ENCODE measurements at regions not wholly inside any gene's neighbourhood (a gene's known extent, or its start where the extent isn't known, plus 50 kb on each side); places are given as distances from the start of the nearest gene placed in this dataset.

DNA sequence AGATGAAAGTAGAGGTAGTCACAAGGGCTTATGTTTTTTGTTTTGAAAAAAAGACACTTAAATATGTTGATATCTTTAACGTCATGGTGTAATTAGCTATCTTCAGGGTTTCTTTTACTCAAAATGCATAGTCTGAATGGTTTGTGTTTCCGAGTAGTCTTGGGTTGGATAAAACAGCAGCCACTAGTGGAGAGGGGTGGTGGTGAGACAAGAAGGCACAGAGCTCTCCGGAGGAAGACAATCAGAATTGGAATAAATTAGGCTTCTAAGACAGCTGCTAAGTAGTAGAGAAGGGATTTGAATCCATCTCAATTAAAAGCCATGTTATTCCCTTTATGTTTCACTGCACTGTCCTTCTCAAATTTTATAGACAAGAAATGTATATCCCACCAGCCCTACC, 240.4 kb upstream of the VEGFC start:
- no peaks in the 10 kb centered on the region for H3K4me1 ChIP-seq (ENCODE audit: insufficient read depth, low read length)
- in situ Hi-C loops (cut with HindIII; ENCODE audit: extremely low pct_ligation_motif_present, low pct_unique_long_range_greater_than_20kb), result no loop called here
- no peaks in the 10 kb centered on the region for H3K27me3 ChIP-seq (ENCODE audit: control insufficient read depth in 1 of 2, insufficient read depth in 2 of 2, low read length in 2 of 2)
- H2AFZ ChIP-seq (ENCODE audit: low read length), result no peak overlapping the region
- intact Hi-C loops (cut with micrococcal nuclease; ENCODE audit: unreplicated experiment), result no loop called here
- no peaks in the 10 kb centered on the region for H4K20me1 ChIP-seq (ENCODE audit: insufficient read depth, low read length)
- POLR2A ChIA-PET, result no interaction called here
- no peak overlapping the region for H3K4me3 ChIP-seq (replicated peaks in 1 of 3; ENCODE audit: insufficient read depth in 1 of 3, low read depth in 2 of 3, low read length in 3 of 3)
- ATAC-seq, result no peak
- H3K4me2 ChIP-seq (ENCODE audit: low read depth, low read length), result no peak overlapping the region
- H3K79me2 ChIP-seq (ENCODE audit: insufficient read depth, low read length), result no peaks in the 10 kb centered on the region
- H3K9me3 ChIP-seq (ENCODE audit: low read length), result no peaks in the 10 kb centered on the region
- no peak for FAIRE-seq
- DNase-seq (ENCODE audit: low spot score), result no peak
- BruUV-seq (replicated peaks), result no TSS peak
- H3K36me3 ChIP-seq (replicated peaks in 1 of 2; ENCODE audit: control insufficient read depth in 1 of 2, insufficient read depth in 2 of 2, low read length in 2 of 2), result no peaks in the 10 kb centered on the region
- CTCF ChIA-PET (ENCODE audit: low intra/inter-chr PET ratio, low total read pairs), result no interaction called here
- WGBS (ENCODE audit: low lambda C conversion rate), result 4% methylated on average over 3 of the region's 3 CpGs
- no peak for TF ChIP-seq MATR3 (CRISPR knock-in tag; IDR thresholded peaks at IDR 0.05)
- TF ChIP-seq, protein P1, sequence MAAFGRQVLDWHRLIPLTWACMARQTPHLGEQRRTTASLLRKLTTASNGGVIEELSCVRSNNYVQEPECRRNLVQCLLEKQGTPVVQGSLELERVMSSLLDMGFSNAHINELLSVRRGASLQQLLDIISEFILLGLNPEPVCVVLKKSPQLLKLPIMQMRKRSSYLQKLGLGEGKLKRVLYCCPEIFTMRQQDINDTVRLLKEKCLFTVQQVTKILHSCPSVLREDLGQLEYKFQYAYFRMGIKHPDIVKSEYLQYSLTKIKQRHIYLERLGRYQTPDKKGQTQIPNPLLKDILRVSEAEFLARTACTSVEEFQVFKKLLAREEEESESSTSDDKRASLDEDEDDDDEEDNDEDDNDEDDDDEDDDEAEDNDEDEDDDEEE (CRISPR knock-in tag; IDR thresholded peaks at IDR 0.05), result no peak
- no peak for TF ChIP-seq ZSCAN20 (CRISPR knock-in tag; IDR thresholded peaks at IDR 0.05; ENCODE audit: borderline replicate concordance)
- no peak for TF ChIP-seq HOXA5 (CRISPR knock-in tag; IDR thresholded peaks at IDR 0.05)
- TF ChIP-seq ZNF577 (CRISPR knock-in tag; IDR thresholded peaks at IDR 0.05; ENCODE audit: borderline replicate concordance, low read depth), result no peak
- TF ChIP-seq ZFP41 (CRISPR knock-in tag; IDR thresholded peaks at IDR 0.05; ENCODE audit: borderline replicate concordance), result no peak
- no peak for TF ChIP-seq SNAPC2 (CRISPR knock-in tag; IDR thresholded peaks at IDR 0.05)
- no peak for TF ChIP-seq HDAC6 (IDR thresholded peaks at IDR 0.05; ENCODE audit: low read depth, low read length)
- TF ChIP-seq, protein P2, sequence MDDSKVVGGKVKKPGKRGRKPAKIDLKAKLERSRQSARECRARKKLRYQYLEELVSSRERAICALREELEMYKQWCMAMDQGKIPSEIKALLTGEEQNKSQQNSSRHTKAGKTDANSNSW (CRISPR knock-in tag; IDR thresholded peaks at IDR 0.05; ENCODE audit: borderline replicate concordance), result no peak
- TF ChIP-seq ZNF557 (CRISPR knock-in tag; IDR thresholded peaks at IDR 0.05), result no peak
- TF ChIP-seq NR3C1 (CRISPR knock-in tag; IDR thresholded peaks at IDR 0.05), result no peak
- TF ChIP-seq FOSL2 (CRISPR knock-in tag; IDR thresholded peaks at IDR 0.05), result no peak
- TF ChIP-seq ESRRA (CRISPR knock-in tag; IDR thresholded peaks at IDR 0.05; ENCODE audit: low read depth), result no peak
- TF ChIP-seq, protein P3, sequence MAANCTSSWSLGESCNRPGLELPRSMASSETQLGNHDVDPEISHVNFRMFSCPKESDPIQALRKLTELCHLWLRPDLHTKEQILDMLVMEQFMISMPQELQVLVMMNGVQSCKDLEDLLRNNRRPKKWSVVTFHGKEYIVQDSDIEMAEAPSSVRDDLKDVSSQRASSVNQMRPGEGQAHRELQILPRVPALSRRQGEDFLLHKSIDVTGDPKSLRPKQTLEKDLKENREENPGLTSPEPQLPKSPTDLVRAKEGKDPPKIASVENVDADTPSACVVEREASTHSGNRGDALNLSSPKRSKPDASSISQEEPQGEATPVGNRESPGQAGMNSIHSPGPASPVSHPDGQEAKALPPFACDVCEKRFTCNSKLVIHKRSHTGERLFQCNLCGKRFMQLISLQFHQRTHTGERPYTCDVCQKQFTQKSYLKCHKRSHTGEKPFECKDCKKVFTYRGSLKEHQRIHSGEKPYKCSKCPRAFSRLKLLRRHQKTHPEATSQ (CRISPR knock-in tag; IDR thresholded peaks at IDR 0.05; ENCODE audit: borderline replicate concordance), result no peak
- TF ChIP-seq ZNF761 (CRISPR knock-in tag; conservative IDR thresholded peaks at IDR 0.05), result no peak
- no peak for TF ChIP-seq U2AF1 (optimal IDR thresholded peaks at IDR 0.05; ENCODE audit: low read depth, low read length)
- no peak for TF ChIP-seq FOXK1 (CRISPR knock-in tag; IDR thresholded peaks at IDR 0.05; ENCODE audit: borderline replicate concordance, low read depth)
- no peak for TF ChIP-seq RAD21 (CRISPR knock-in tag; IDR thresholded peaks at IDR 0.05)
- TF ChIP-seq, protein P4, sequence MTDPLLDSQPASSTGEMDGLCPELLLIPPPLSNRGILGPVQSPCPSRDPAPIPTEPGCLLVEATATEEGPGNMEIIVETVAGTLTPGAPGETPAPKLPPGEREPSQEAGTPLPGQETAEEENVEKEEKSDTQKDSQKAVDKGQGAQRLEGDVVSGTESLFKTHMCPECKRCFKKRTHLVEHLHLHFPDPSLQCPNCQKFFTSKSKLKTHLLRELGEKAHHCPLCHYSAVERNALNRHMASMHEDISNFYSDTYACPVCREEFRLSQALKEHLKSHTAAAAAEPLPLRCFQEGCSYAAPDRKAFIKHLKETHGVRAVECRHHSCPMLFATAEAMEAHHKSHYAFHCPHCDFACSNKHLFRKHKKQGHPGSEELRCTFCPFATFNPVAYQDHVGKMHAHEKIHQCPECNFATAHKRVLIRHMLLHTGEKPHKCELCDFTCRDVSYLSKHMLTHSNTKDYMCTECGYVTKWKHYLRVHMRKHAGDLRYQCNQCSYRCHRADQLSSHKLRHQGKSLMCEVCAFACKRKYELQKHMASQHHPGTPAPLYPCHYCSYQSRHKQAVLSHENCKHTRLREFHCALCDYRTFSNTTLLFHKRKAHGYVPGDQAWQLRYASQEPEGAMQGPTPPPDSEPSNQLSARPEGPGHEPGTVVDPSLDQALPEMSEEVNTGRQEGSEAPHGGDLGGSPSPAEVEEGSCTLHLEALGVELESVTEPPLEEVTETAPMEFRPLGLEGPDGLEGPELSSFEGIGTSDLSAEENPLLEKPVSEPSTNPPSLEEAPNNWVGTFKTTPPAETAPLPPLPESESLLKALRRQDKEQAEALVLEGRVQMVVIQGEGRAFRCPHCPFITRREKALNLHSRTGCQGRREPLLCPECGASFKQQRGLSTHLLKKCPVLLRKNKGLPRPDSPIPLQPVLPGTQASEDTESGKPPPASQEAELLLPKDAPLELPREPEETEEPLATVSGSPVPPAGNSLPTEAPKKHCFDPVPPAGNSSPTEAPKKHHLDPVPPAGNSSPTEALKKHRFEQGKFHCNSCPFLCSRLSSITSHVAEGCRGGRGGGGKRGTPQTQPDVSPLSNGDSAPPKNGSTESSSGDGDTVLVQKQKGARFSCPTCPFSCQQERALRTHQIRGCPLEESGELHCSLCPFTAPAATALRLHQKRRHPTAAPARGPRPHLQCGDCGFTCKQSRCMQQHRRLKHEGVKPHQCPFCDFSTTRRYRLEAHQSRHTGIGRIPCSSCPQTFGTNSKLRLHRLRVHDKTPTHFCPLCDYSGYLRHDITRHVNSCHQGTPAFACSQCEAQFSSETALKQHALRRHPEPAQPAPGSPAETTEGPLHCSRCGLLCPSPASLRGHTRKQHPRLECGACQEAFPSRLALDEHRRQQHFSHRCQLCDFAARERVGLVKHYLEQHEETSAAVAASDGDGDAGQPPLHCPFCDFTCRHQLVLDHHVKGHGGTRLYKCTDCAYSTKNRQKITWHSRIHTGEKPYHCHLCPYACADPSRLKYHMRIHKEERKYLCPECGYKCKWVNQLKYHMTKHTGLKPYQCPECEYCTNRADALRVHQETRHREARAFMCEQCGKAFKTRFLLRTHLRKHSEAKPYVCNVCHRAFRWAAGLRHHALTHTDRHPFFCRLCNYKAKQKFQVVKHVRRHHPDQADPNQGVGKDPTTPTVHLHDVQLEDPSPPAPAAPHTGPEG (CRISPR knock-in tag; IDR thresholded peaks at IDR 0.05), result no peak
- no peak overlapping the region for H3K27ac ChIP-seq (ENCODE audit: extremely low read length, insufficient read depth, low read length)
- no peak overlapping the region for H3K9ac ChIP-seq (ENCODE audit: insufficient read depth, low read depth, low read length)
